HL-60 (cell line): ENCODE measurements at regions not wholly inside any gene's neighbourhood (a gene's known extent, or its start where the extent isn't known, plus 50 kb on each side); places are given as distances from the start of the nearest gene placed in this dataset.

Source experiments
- CTCF ChIP-seq: IDR thresholded peaks from one replicate; pipeline ENCODE4 v1.5.1; 2011; ENCODE audit warnings: low read length, control low read depth, inconsistent platforms; ENCODE audit not compliant: insufficient read depth
- GABPA ChIP-seq: IDR thresholded peaks from 2 replicates; pipeline ENCODE4 v1.6.1; 2012; ENCODE audit warnings: low read depth
- POLR2AphosphoS5 ChIP-seq: IDR thresholded peaks from 2 replicates; pipeline ENCODE4 v1.6.1; 2012; ENCODE audit warnings: low read depth
- REST ChIP-seq: IDR thresholded peaks from 2 replicates; pipeline ENCODE4 v1.6.1; 2012; ENCODE audit warnings: low read depth; ENCODE audit not compliant: insufficient replicate concordance

- TF ChIP-seq POLR2AphosphoS5 = no peak
- no peak for TF ChIP-seq CTCF
- TF ChIP-seq REST = no peak
- no peak for TF ChIP-seq GABPA
Observed at GRCh38 chr13:77434289-77434688, 101.2 kb upstream of the SCEL start.
